ENCODE measurements at regions not wholly inside any gene's neighbourhood (a gene's known extent, or its start where the extent isn't known, plus 50 kb on each side); places are given as distances from the start of the nearest gene placed in this dataset.
"Not testable (repeated sequence)": the region's sequence is repeated elsewhere in the genome, so short reads cannot be mapped to it uniquely, and the experiment has no call there.

GRCh38 chr15:30493947-30494346, 57.9 kb upstream of the GOLGA8Q start:
- TF ChIP-seq CTCF, POLR2A (IDR thresholded peaks at IDR 0.05): not testable (repeated sequence)

All from thyroid gland (tissue), 4 donors.